Kidney (tissue), 13 donors: ENCODE measurements at regions not wholly inside any gene's neighbourhood (a gene's known extent, or its start where the extent isn't known, plus 50 kb on each side); places are given as distances from the start of the nearest gene placed in this dataset.
"Not testable (repeated sequence)": the region's sequence is repeated elsewhere in the genome, so short reads cannot be mapped to it uniquely, and the experiment has no call there.

Source experiments
- DNase-seq, 5 donors: peaks; one replicate each; pipeline ENCODE4 v3.0.0-alpha.2; 2013 to 2020
- FAIRE-seq: peaks from 2 replicates; lab custom pipeline; 2012; peaks lifted over from hg19 to GRCh38; lab: Jason Lieb, UNC
- H3K27ac ChIP-seq, 2 donors: one replicate each; pipeline ENCODE4 v1.7.0; 2013; ENCODE audit warnings: low read depth in 2 of 2, low read length in 2 of 2, inconsistent platforms in 1 of 2
- H3K27me3 ChIP-seq: one replicate; pipeline ENCODE4 v1.7.1; 2013; ENCODE audit warnings: low read length, inconsistent platforms; ENCODE audit not compliant: control insufficient read depth, insufficient read depth
- H3K36me3 ChIP-seq, 3 donors: one replicate each; pipeline versions ENCODE4 v1.7.0 to v1.7.1; 2013; ENCODE audit warnings: low read length in 3 of 3, control low read depth in 1 of 3, inconsistent platforms in 1 of 3; ENCODE audit not compliant: insufficient read depth in 3 of 3, control insufficient read depth in 2 of 3
- H3K4me1 ChIP-seq, 3 donors: one replicate each; pipeline versions ENCODE4 v1.7.0 to v1.7.1; 2013; ENCODE audit warnings: low read length in 3 of 3, inconsistent platforms in 1 of 3, low read depth in 1 of 3; ENCODE audit not compliant: control insufficient read depth in 2 of 3, insufficient read depth in 2 of 3
- H3K4me3 ChIP-seq, 3 donors: one replicate each; pipeline versions ENCODE4 v1.7.0 to v1.8.1; 2013; ENCODE audit warnings: low read length in 3 of 3, control low read depth in 1 of 3, inconsistent platforms in 1 of 3
- H3K9ac ChIP-seq, 3 donors: one replicate each; pipeline versions ENCODE4 v1.7.0 to v1.7.1; 2013; ENCODE audit warnings: low read length in 3 of 3, control low read depth in 1 of 3, inconsistent platforms in 1 of 3
- H3K9me3 ChIP-seq, 3 donors: one replicate each; pipeline versions ENCODE4 v1.7.0 to v1.7.1; 2013; ENCODE audit warnings: low read length in 3 of 3, control low read depth in 1 of 3, inconsistent platforms in 1 of 3; ENCODE audit not compliant: control insufficient read depth in 2 of 3, insufficient read depth in 1 of 3
- intact Hi-C: fragments of 100-400 bp; cut with DNase I; formaldehyde crosslinking; loops from one replicate; pipeline ENCODE4 v1.11.1; 2022
- TF ChIP-seq, protein P1 (sequence below): IDR thresholded peaks from 3 replicates; pipeline ENCODE4 v1.5.1; 2012; ENCODE audit warnings: mild to moderate bottlenecking, moderate library complexity, borderline replicate concordance; ENCODE audit not compliant: insufficient read depth; ENCODE audit errors: extremely low read depth
- donor health status: control.
- donor health status: control.
- donor health status: control.
- donor health status: control.
- donor health status: control.
- donor health status: DM: yes; HTN: yes; CAD: no.
- donor health status: Normal renal cell carcinoma (clear cell type).

DNA sequence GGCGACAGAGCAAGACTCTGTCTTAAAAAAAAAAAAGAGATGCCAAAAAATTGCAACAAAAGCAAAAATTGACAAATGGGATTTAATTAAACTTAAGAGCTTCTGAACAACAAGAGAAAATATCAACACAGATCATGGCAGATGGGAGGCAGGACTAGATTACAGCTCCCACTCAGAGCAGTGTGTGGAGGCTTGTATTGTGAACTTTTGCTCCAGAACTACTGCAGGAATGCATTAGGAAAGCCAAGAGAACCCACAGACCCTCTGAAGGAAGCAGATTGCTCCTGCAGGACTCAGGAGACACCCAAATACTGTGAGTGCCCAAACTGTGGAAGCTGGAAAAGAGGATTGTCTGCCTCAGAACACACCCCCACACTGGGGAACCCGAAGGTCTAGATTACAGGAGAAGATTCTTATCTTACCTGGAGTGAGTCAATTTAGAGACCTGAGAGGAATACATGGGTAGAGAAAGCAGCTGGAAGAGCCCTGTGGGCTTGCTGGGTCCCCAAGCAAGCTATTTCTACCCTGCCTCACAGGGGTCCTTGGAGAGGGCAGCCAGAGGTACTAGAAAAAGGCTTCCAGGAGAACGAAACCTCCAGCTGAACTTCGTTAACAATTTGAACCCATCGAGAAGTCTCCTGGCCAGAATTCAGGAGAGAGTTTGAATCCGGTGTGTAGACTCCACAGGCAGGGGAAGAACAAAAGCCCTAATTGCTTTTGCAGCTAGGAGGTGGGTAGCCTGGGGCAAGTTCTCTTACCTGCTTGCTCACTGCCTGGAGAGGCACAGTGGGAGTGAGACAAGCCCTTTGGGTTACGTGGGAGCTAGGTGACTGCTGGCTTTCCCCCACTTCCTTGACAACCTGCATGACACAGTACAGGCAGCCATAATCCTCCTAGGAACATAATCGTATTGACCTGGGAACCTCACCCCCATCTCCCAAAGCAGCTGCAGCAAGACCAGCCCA lies 593.4 kb upstream of the RGMB start:
- no peak overlapping the region for H3K9ac ChIP-seq
- TF ChIP-seq, protein P1, sequence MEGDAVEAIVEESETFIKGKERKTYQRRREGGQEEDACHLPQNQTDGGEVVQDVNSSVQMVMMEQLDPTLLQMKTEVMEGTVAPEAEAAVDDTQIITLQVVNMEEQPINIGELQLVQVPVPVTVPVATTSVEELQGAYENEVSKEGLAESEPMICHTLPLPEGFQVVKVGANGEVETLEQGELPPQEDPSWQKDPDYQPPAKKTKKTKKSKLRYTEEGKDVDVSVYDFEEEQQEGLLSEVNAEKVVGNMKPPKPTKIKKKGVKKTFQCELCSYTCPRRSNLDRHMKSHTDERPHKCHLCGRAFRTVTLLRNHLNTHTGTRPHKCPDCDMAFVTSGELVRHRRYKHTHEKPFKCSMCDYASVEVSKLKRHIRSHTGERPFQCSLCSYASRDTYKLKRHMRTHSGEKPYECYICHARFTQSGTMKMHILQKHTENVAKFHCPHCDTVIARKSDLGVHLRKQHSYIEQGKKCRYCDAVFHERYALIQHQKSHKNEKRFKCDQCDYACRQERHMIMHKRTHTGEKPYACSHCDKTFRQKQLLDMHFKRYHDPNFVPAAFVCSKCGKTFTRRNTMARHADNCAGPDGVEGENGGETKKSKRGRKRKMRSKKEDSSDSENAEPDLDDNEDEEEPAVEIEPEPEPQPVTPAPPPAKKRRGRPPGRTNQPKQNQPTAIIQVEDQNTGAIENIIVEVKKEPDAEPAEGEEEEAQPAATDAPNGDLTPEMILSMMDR: no peak
- FAIRE-seq: no peak
- peaks cover 0 to 2% (median 0%) of the 10 kb centered on the region in 3 donors for H3K9me3 ChIP-seq
- no peaks in the 10 kb centered on the region for H3K27me3 ChIP-seq
- no peak overlapping the region for H3K27ac ChIP-seq
- intact Hi-C loops: no loop called here
- no peak for DNase-seq
- H3K4me3 ChIP-seq: no peak overlapping the region
- no peaks in the 10 kb centered on the region for H3K36me3 ChIP-seq
- no peaks in the 10 kb centered on the region for H3K4me1 ChIP-seq

DNA sequence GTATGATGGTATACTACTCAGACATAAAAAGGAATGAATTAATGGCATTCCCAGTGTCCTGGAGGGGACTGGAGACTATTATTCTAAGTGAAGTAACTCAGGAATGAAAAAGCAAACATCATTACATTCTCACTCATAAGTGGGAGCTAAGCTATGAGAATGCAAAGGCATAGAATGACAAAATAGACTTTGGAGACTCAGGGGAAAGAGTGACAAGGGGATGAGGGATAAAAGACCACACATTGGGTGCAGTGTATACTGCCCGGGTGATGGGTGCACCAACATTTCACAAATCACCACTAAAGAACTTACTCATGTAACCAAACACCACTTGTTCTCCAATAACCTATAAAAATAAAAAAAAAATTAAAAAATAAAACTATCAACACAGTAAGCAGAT lies 587.3 kb upstream of the RGMB start:
- no peaks in the 10 kb centered on the region for H3K27me3 ChIP-seq
- intact Hi-C loops: no loop called here
- no peak overlapping the region for H3K9ac ChIP-seq
- FAIRE-seq (no peak), DNase-seq (no peak)
- no peaks in the 10 kb centered on the region for H3K4me1 ChIP-seq
- H3K4me3 ChIP-seq: no peak overlapping the region
- no peak overlapping the region for H3K27ac ChIP-seq
- H3K36me3 ChIP-seq: no peaks in the 10 kb centered on the region
- no peaks in the 10 kb centered on the region for H3K9me3 ChIP-seq
- TF ChIP-seq, protein P1: no peak

DNA sequence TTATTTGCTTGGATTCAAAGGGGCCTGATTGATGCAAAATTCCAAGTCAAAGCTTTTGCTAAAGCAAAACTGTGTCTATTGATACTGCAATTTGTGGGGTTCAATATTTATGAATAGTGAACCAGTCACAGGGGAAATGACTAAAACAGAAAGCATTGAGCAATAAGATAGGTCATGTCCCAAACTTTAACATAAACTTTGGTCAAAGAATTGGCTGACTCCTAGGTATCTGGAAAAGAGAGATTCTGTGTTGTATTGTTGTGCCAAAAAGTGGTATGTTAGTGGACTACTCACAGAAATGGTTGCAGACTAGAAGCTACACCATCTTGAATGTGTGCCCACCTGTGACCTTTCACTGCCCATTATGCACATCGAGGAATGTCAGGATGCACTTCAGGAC lies 585.5 kb upstream of the RGMB start:
- TF ChIP-seq, protein P1: no peak
- no peaks in the 10 kb centered on the region for H3K27me3 ChIP-seq
- H3K36me3 ChIP-seq: no peaks in the 10 kb centered on the region
- H3K9me3 ChIP-seq: no peaks in the 10 kb centered on the region
- no peak for DNase-seq
- H3K9ac ChIP-seq: no peak overlapping the region
- no peaks in the 10 kb centered on the region for H3K4me1 ChIP-seq
- FAIRE-seq: no peak
- no peak overlapping the region for H3K27ac ChIP-seq
- intact Hi-C loops: no loop called here
- no peak overlapping the region for H3K4me3 ChIP-seq

DNA sequence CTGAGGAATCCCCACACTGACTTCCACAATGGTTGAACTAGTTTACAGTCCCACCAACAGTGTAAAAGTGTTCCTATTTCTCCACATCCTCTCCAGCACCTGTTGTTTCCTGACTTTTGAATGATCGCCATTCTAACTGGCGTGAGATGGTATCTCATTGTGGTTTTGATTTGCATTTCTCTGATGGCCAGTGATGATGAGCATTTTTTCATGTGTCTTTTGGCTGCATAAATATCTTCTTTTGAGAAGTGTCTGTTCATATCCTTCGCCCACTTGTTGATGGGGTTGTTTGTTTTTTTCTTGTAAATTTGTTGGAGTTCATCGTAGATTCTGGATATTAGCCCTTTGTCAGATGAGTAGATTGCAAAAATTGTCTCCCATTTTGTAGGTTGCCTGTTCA lies 583.1 kb upstream of the RGMB start:
- H3K4me3 ChIP-seq, H3K9me3 ChIP-seq, DNase-seq, intact Hi-C loops, H3K27ac ChIP-seq, FAIRE-seq, H3K36me3 ChIP-seq, H3K4me1 ChIP-seq, H3K27me3 ChIP-seq, H3K9ac ChIP-seq: not testable (repeated sequence)
